HEK293 (cell line): ENCODE measurements at regions not wholly inside any gene's neighbourhood (a gene's known extent, or its start where the extent isn't known, plus 50 kb on each side); places are given as distances from the start of the nearest gene placed in this dataset.

ENCODE experiments used
- CTCF ChIA-PET: fragments of 350-600 bp; formaldehyde crosslinking; extraction: SDS; loops from one replicate; lab custom pipeline; 2021; ENCODE audit warnings: antibody characterized with exemption; lab: Yijun Ruan, JAX
- POLR2A ChIA-PET: fragments of 300-600 bp; formaldehyde crosslinking; extraction: SDS; loops from one replicate; lab custom pipeline; 2020; ENCODE audit warnings: antibody characterized with exemption, inconsistent platforms; lab: Yijun Ruan, JAX
- H3K27ac ChIP-seq: fragments of 200-500 bp; sonication (Bioruptor generic); 2 replicates; pipeline ENCODE4 v1.5.1; 2014; ENCODE audit warnings: low read depth, low read length, control low read depth, inconsistent platforms; ENCODE audit errors: extremely low read depth
- H3K36me3 ChIP-seq, 2 experiments: fragments of 200-500 bp in 1 of 2; sonication (Bioruptor generic) in 1 of 2; 1 replicate in 1 of 2; 2 replicates in 1 of 2; pipeline ENCODE4 v1.5.1; 2014 to 2017; ENCODE audit warnings: inconsistent platforms in 2 of 2, low read length in 2 of 2; ENCODE audit not compliant: control insufficient read depth in 2 of 2, insufficient read depth in 1 of 2
- H3K4me1 ChIP-seq: fragments of 200-500 bp; sonication (Bioruptor generic); 2 replicates; pipeline ENCODE4 v1.5.1; 2014; ENCODE audit warnings: mild to moderate bottlenecking, low read length, inconsistent platforms; ENCODE audit not compliant: control insufficient read depth, insufficient read depth
- H3K4me3 ChIP-seq: 2 replicates; pipeline ENCODE4 v1.5.1; 2011; ENCODE audit warnings: low read depth, mild to moderate bottlenecking, control low read depth, low read length, moderate library complexity
- H3K9me3 ChIP-seq: fragments of 200-500 bp; sonication (Bioruptor generic); 2 replicates; pipeline ENCODE4 v1.5.1; 2014; ENCODE audit warnings: low read depth, low read length, inconsistent platforms; ENCODE audit not compliant: control insufficient read depth, insufficient read depth
- AEBP2 ChIP-seq: fragments of 450-650 bp; formaldehyde crosslinking; IDR thresholded peaks from 2 replicates; pipeline ENCODE4 v1.5.1; 2016; ENCODE audit warnings: missing biosample characterization, missing genetic modification characterization, borderline replicate concordance
- INSM2 ChIP-seq: fragments of 450-650 bp; formaldehyde crosslinking; IDR thresholded peaks from 2 replicates; pipeline ENCODE4 v1.5.1; 2016; ENCODE audit warnings: missing biosample characterization, missing genetic modification characterization
- MZF1 ChIP-seq: fragments of 450-650 bp; formaldehyde crosslinking; IDR thresholded peaks from 2 replicates; pipeline ENCODE4 v1.5.1; 2017; ENCODE audit warnings: missing biosample characterization, missing genetic modification characterization, borderline replicate concordance
- SCRT1 ChIP-seq: fragments of 450-650 bp; formaldehyde crosslinking; IDR thresholded peaks from 2 replicates; pipeline ENCODE4 v1.5.1; 2016; ENCODE audit warnings: missing biosample characterization, missing genetic modification characterization, borderline replicate concordance
- SCRT2 ChIP-seq: fragments of 450-650 bp; formaldehyde crosslinking; IDR thresholded peaks from 2 replicates; pipeline ENCODE4 v1.5.1; 2016; ENCODE audit warnings: missing biosample characterization, missing genetic modification characterization
- TCF7L2 ChIP-seq: IDR thresholded peaks from 2 replicates; pipeline ENCODE4 v1.6.1; 2011; ENCODE audit warnings: low read depth, mild to moderate bottlenecking, inconsistent platforms, low read length, moderate library complexity, borderline replicate concordance
- TRIM28 ChIP-seq: IDR thresholded peaks from 2 replicates; pipeline ENCODE4 v1.6.1; 2011; ENCODE audit warnings: low read length, control low read depth, borderline replicate concordance
- ZNF133 ChIP-seq: fragments of 450-650 bp; formaldehyde crosslinking; IDR thresholded peaks from 2 replicates; pipeline ENCODE4 v1.5.1; 2016; ENCODE audit warnings: missing biosample characterization, missing genetic modification characterization
- ZNF24 ChIP-seq: fragments of 450-650 bp; formaldehyde crosslinking; IDR thresholded peaks from 2 replicates; pipeline ENCODE4 v1.5.1; 2016; ENCODE audit warnings: missing biosample characterization, missing genetic modification characterization
- ZNF341 ChIP-seq: fragments of 450-650 bp; formaldehyde crosslinking; IDR thresholded peaks from 2 replicates; pipeline ENCODE4; 2016; ENCODE audit warnings: low read depth, missing biosample characterization, missing genetic modification characterization
- ZNF37A ChIP-seq: fragments of 450-650 bp; IDR thresholded peaks from 2 replicates; pipeline ENCODE4 v1.5.1; 2018; ENCODE audit warnings: missing biosample characterization, missing genetic modification characterization
- ZNF423 ChIP-seq: fragments of 450-650 bp; formaldehyde crosslinking; IDR thresholded peaks from 2 replicates; pipeline ENCODE4 v1.5.1; 2016; ENCODE audit warnings: missing biosample characterization, missing genetic modification characterization
- ZNF48 ChIP-seq: fragments of 450-650 bp; formaldehyde crosslinking; IDR thresholded peaks from 2 replicates; pipeline ENCODE4 v1.5.1; 2016; ENCODE audit warnings: missing biosample characterization, missing genetic modification characterization
- ZNF518A ChIP-seq: fragments of 450-650 bp; formaldehyde crosslinking; conservative IDR thresholded peaks from 2 replicates; pipeline ENCODE4 v1.5.1; 2016; ENCODE audit warnings: low read depth, missing biosample characterization, missing genetic modification characterization
- ZNF544 ChIP-seq: fragments of 450-650 bp; formaldehyde crosslinking; IDR thresholded peaks from 2 replicates; pipeline ENCODE4 v1.5.0; 2017; ENCODE audit warnings: missing biosample characterization, missing genetic modification characterization
- ZNF548 ChIP-seq: fragments of 450-650 bp; formaldehyde crosslinking; IDR thresholded peaks from 2 replicates; pipeline ENCODE4 v1.5.1; 2016; ENCODE audit warnings: missing biosample characterization, missing genetic modification characterization
- ZNF549 ChIP-seq: fragments of 450-650 bp; IDR thresholded peaks from 2 replicates; pipeline ENCODE4 v1.5.1; 2018; ENCODE audit warnings: missing biosample characterization, missing genetic modification characterization, mild to moderate bottlenecking, inconsistent platforms, moderate library complexity
- ZNF585B ChIP-seq: fragments of 450-650 bp; formaldehyde crosslinking; IDR thresholded peaks from 2 replicates; pipeline ENCODE4 v1.5.1; 2016; ENCODE audit warnings: missing biosample characterization, missing genetic modification characterization
- ZNF600 ChIP-seq: fragments of 450-650 bp; formaldehyde crosslinking; IDR thresholded peaks from 2 replicates; pipeline ENCODE4 v1.5.1; 2016; ENCODE audit warnings: missing biosample characterization, missing genetic modification characterization
- ZNF623 ChIP-seq: fragments of 450-650 bp; formaldehyde crosslinking; IDR thresholded peaks from 2 replicates; pipeline ENCODE4 v1.5.1; 2016; ENCODE audit warnings: missing biosample characterization, missing genetic modification characterization
- ZNF639 ChIP-seq: fragments of 450-650 bp; formaldehyde crosslinking; IDR thresholded peaks from 2 replicates; pipeline ENCODE4 v1.5.1; 2016; ENCODE audit warnings: missing biosample characterization, missing genetic modification characterization
- ZNF660 ChIP-seq: fragments of 450-650 bp; IDR thresholded peaks from 2 replicates; pipeline ENCODE4 v1.5.1; 2018; ENCODE audit warnings: missing biosample characterization, mild to moderate bottlenecking, missing genetic modification characterization
- ZNF768 ChIP-seq: fragments of 450-650 bp; formaldehyde crosslinking; IDR thresholded peaks from 2 replicates; pipeline ENCODE4 v1.5.1; 2018; ENCODE audit warnings: missing biosample characterization, mild to moderate bottlenecking, missing genetic modification characterization
- ZNF843 ChIP-seq: fragments of 450-650 bp; formaldehyde crosslinking; IDR thresholded peaks from 2 replicates; pipeline ENCODE4 v1.5.1; 2016; ENCODE audit warnings: missing biosample characterization, missing genetic modification characterization
- ZSCAN18 ChIP-seq: fragments of 450-650 bp; formaldehyde crosslinking; IDR thresholded peaks from 2 replicates; pipeline ENCODE4 v1.5.1; 2016; ENCODE audit warnings: missing biosample characterization, missing genetic modification characterization
- ZSCAN5A ChIP-seq: fragments of 450-650 bp; formaldehyde crosslinking; IDR thresholded peaks from 2 replicates; pipeline ENCODE4 v1.5.1; 2016; ENCODE audit warnings: missing biosample characterization, missing genetic modification characterization

GRCh38 chr3:13207975-13208705 is 134.9 kb upstream of the IQSEC1 start:
- POLR2A ChIA-PET = interaction anchor here (0.8 kb wide), 1 partner anchor 15 kb away, joined by 3 read pairs; no protein-coding TSS in a partner anchor
- CTCF ChIA-PET = no interaction called here

GRCh38 chr3:13207578-13207922 is 134.3 kb upstream of the IQSEC1 start:
- TF ChIP-seq ZSCAN5A (tag by site-specific recombination) (no peak), ZNF843 (tag by site-specific recombination) (no peak), ZNF660 (tag by site-specific recombination) (no peak), ZNF623 (tag by site-specific recombination) (no peak), ZSCAN18 (tag by site-specific recombination) (no peak), ZNF600 (no peak), ZNF24 (no peak), ZNF548 (tag by site-specific recombination) (no peak), AEBP2 (tag by site-specific recombination) (no peak), ZNF518A (tag by site-specific recombination) (no peak), ZNF639 (tag by site-specific recombination) (no peak)
- H3K4me1 ChIP-seq = no peaks in the 10 kb centered on the region
- CTCF ChIA-PET = no interaction called here

More at GRCh38 chr3:13207975-13208705, 134.9 kb upstream of the IQSEC1 start:
- TF ChIP-seq ZNF423 (tag by site-specific recombination) = no peak
- TF ChIP-seq ZNF585B (tag by site-specific recombination) = no peak
- TF ChIP-seq ZNF768 (tag by site-specific recombination) = no peak
- TF ChIP-seq TCF7L2 = no peak
- TF ChIP-seq ZNF341 = no peak
- no peak for TF ChIP-seq ZNF37A (tag by site-specific recombination)
- no peak for TF ChIP-seq SCRT1 (tag by site-specific recombination)
- TF ChIP-seq ZNF133 (tag by site-specific recombination) = no peak
- no peak for TF ChIP-seq INSM2
- no peak for TF ChIP-seq TRIM28
- no peak for TF ChIP-seq ZNF544 (tag by site-specific recombination)
- TF ChIP-seq MZF1 (tag by site-specific recombination) = no peak
- no peak for TF ChIP-seq SCRT2
- TF ChIP-seq ZNF549 = no peak
- TF ChIP-seq ZNF48 = no peak
- Histone ChIP-seq H3K9me3 (no peaks in the 10 kb centered on the region), H3K4me3 (no peak overlapping the region), H3K27ac (no peak overlapping the region), H3K36me3 (no peaks in the 10 kb centered on the region), H3K4me1 (no peaks in the 10 kb centered on the region)

More at GRCh38 chr3:13207578-13207922, 134.3 kb upstream of the IQSEC1 start:
- no peak overlapping the region for H3K4me3 ChIP-seq
- H3K27ac ChIP-seq = no peak overlapping the region
- no peaks in the 10 kb centered on the region for H3K36me3 ChIP-seq
- POLR2A ChIA-PET = interaction anchor here (0.8 kb wide), 1 partner anchor 14 kb away, joined by 3 read pairs; no protein-coding TSS in a partner anchor
- no peaks in the 10 kb centered on the region for H3K9me3 ChIP-seq
